ENCODE measurements at regions not wholly inside any gene's neighbourhood (a gene's known extent, or its start where the extent isn't known, plus 50 kb on each side); places are given as distances from the start of the nearest gene placed in this dataset.

DNA sequence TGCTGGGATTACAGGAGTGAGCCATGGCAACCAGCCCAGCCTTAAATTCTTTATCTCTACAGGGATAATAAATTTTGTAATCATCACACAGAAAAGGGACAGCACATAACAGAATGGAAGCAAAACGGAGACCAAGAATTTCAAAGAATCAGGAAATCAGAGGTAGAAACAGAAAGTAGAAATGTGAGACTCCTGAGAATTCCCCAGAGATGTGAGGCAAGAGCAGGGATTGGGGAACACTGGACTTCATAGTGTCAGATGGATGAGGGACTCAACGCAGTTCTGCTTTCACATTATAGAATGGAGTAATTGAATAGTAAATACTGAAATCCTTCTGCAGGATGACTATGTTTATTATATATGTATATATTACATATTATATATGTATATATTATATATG is 52.5 kb upstream of the MPP7 start:
- CTCF ChIA-PET = interaction anchor here (0.7 to 1.2 kb wide), 2 partner anchors 26 to 851 kb away, joined by 3 to 6 read pairs; partner anchors contain the start of gene RAB18
- Histone ChIP-seq H3K9me3 (ENCODE audit: control insufficient read depth, insufficient read depth, low read depth, low read length) (no peaks in the 10 kb centered on the region), H3K27ac (ENCODE audit: extremely low read depth, low read depth, low read length) (no peak overlapping the region), H3K4me3 (ENCODE audit: low read depth, low read length) (no peak overlapping the region), H3K36me3 (ENCODE audit: control insufficient read depth in 2 of 2, insufficient read depth in 1 of 2, low read length in 2 of 2) (no peaks in the 10 kb centered on the region), H3K4me1 (ENCODE audit: control insufficient read depth, insufficient read depth, low read length) (no peaks in the 10 kb centered on the region)
- TF ChIP-seq MZF1 (tag by site-specific recombination; IDR thresholded peaks at IDR 0.05; ENCODE audit: borderline replicate concordance) = 0 out of 2 replicates have a peak, but pooled peaks have one; percentile 21
- TF ChIP-seq, protein P1, sequence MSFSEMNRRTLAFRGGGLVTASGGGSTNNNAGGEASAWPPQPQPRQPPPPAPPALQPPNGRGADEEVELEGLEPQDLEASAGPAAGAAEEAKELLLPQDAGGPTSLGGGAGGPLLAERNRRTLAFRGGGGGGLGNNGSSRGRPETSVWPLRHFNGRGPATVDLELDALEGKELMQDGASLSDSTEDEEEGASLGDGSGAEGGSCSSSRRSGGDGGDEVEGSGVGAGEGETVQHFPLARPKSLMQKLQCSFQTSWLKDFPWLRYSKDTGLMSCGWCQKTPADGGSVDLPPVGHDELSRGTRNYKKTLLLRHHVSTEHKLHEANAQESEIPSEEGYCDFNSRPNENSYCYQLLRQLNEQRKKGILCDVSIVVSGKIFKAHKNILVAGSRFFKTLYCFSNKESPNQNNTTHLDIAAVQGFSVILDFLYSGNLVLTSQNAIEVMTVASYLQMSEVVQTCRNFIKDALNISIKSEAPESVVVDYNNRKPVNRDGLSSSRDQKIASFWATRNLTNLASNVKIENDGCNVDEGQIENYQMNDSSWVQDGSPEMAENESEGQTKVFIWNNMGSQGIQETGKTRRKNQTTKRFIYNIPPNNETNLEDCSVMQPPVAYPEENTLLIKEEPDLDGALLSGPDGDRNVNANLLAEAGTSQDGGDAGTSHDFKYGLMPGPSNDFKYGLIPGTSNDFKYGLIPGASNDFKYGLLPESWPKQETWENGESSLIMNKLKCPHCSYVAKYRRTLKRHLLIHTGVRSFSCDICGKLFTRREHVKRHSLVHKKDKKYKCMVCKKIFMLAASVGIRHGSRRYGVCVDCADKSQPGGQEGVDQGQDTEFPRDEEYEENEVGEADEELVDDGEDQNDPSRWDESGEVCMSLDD (tag by site-specific recombination; IDR thresholded peaks at IDR 0.05) = no peak
- POLR2A ChIA-PET = no interaction called here

DNA sequence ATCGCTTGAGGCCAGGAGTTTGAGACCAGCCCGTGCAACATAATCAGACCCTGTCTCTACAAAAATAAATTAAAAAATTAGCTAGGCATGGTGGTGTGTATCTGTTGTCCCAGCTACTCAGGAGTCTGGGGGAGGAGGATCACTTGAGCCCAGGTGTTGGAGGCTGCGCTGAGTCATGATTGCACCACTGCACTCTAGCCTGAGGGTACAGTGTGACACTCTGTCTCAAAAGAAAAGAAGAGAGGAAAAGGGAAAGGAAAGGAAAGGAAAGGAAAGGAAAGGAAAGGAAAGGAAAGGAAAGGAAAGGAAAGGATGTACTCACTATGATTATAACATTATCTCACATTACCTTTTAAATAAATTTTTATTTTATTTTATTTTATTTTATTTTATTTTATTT is 56.5 kb upstream of the MPP7 start:
- no peak overlapping the region for H3K27ac ChIP-seq (ENCODE audit: extremely low read depth, low read depth, low read length)
- ChIA-PET POLR2A (no interaction called here), CTCF (no interaction called here)
- no peak overlapping the region for H3K4me3 ChIP-seq (ENCODE audit: low read depth, low read length)
- no peak for TF ChIP-seq ZNF426 (tag by site-specific recombination; IDR thresholded peaks at IDR 0.05)
- no peak for TF ChIP-seq ZNF596 (tag by site-specific recombination; IDR thresholded peaks at IDR 0.05)
- TF ChIP-seq KLF1 (tag by site-specific recombination; IDR thresholded peaks at IDR 0.05) = no peak
- no peak for TF ChIP-seq ZNF174 (tag by site-specific recombination; IDR thresholded peaks at IDR 0.05)
- peak; percentile 98 for TF ChIP-seq PRDM1 (tag by site-specific recombination; IDR thresholded peaks at IDR 0.05)
- no peak for TF ChIP-seq KLF9 (tag by site-specific recombination; IDR thresholded peaks at IDR 0.05; ENCODE audit: low read depth)
- no peak for TF ChIP-seq ZNF114 (tag by site-specific recombination; IDR thresholded peaks at IDR 0.05)
- no peak for TF ChIP-seq ZNF585B (tag by site-specific recombination; IDR thresholded peaks at IDR 0.05)
- no peak for TF ChIP-seq ZNF624 (tag by site-specific recombination; IDR thresholded peaks at IDR 0.05)
- H3K9me3 ChIP-seq (ENCODE audit: control insufficient read depth, insufficient read depth, low read depth, low read length) = no peaks in the 10 kb centered on the region
- H3K4me1 ChIP-seq (ENCODE audit: control insufficient read depth, insufficient read depth, low read length) = no peaks in the 10 kb centered on the region
- no peaks in the 10 kb centered on the region for H3K36me3 ChIP-seq (ENCODE audit: control insufficient read depth in 2 of 2, insufficient read depth in 1 of 2, low read length in 2 of 2)

DNA sequence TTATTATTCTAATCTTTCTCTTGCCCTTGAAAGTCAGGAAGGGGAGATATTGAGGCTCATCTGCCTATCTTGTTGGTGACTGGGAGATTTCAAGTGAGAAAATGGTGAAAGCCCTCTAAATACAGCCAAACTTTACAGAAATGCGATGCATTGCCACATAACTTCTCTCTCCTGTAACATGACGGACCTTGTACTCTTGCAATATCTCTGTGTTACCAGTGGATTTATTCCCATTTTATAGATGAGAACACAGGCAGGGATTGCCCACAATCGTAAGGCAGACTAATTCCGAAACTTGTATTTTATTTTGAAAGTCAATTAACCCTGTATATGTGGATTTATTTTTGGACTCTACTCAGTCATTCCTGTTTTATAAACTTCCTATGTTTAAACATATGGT is 57.3 kb upstream of the MPP7 start:
- TF ChIP-seq HOXC10 (CRISPR knock-in tag; IDR thresholded peaks at IDR 0.05) (no peak), ZNF112 (tag by site-specific recombination; IDR thresholded peaks at IDR 0.05) (no peak), ZNF24 (tag by site-specific recombination; IDR thresholded peaks at IDR 0.05) (no peak), YY1 (tag by site-specific recombination; IDR thresholded peaks at IDR 0.05) (no peak), ZNF555 (tag by site-specific recombination; conservative IDR thresholded peaks at IDR 0.05) (no peak), ZNF785 (tag by site-specific recombination; IDR thresholded peaks at IDR 0.05) (no peak), ZNF585B (tag by site-specific recombination; IDR thresholded peaks at IDR 0.05) (no peak), ZNF266 (tag by site-specific recombination; IDR thresholded peaks at IDR 0.05; ENCODE audit: low read depth) (no peak), ZNF701 (tag by site-specific recombination; IDR thresholded peaks at IDR 0.05) (no peak), ZEB2 (tag by site-specific recombination; IDR thresholded peaks at IDR 0.05) (no peak), ZNF76 (tag by site-specific recombination; IDR thresholded peaks at IDR 0.05; ENCODE audit: borderline replicate concordance, low read depth) (no peak), ZNF175 (tag by site-specific recombination; IDR thresholded peaks at IDR 0.05) (no peak)
- TF ChIP-seq, protein P2, sequence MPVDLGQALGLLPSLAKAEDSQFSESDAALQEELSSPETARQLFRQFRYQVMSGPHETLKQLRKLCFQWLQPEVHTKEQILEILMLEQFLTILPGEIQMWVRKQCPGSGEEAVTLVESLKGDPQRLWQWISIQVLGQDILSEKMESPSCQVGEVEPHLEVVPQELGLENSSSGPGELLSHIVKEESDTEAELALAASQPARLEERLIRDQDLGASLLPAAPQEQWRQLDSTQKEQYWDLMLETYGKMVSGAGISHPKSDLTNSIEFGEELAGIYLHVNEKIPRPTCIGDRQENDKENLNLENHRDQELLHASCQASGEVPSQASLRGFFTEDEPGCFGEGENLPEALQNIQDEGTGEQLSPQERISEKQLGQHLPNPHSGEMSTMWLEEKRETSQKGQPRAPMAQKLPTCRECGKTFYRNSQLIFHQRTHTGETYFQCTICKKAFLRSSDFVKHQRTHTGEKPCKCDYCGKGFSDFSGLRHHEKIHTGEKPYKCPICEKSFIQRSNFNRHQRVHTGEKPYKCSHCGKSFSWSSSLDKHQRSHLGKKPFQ (tag by site-specific recombination; IDR thresholded peaks at IDR 0.05) = no peak
- TF ChIP-seq, protein P3, sequence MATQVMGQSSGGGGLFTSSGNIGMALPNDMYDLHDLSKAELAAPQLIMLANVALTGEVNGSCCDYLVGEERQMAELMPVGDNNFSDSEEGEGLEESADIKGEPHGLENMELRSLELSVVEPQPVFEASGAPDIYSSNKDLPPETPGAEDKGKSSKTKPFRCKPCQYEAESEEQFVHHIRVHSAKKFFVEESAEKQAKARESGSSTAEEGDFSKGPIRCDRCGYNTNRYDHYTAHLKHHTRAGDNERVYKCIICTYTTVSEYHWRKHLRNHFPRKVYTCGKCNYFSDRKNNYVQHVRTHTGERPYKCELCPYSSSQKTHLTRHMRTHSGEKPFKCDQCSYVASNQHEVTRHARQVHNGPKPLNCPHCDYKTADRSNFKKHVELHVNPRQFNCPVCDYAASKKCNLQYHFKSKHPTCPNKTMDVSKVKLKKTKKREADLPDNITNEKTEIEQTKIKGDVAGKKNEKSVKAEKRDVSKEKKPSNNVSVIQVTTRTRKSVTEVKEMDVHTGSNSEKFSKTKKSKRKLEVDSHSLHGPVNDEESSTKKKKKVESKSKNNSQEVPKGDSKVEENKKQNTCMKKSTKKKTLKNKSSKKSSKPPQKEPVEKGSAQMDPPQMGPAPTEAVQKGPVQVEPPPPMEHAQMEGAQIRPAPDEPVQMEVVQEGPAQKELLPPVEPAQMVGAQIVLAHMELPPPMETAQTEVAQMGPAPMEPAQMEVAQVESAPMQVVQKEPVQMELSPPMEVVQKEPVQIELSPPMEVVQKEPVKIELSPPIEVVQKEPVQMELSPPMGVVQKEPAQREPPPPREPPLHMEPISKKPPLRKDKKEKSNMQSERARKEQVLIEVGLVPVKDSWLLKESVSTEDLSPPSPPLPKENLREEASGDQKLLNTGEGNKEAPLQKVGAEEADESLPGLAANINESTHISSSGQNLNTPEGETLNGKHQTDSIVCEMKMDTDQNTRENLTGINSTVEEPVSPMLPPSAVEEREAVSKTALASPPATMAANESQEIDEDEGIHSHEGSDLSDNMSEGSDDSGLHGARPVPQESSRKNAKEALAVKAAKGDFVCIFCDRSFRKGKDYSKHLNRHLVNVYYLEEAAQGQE (tag by site-specific recombination; IDR thresholded peaks at IDR 0.05) = no peak
- CTCF ChIA-PET = no interaction called here

More for the DNA sequence above, 57.3 kb upstream of the MPP7 start:
- no peaks in the 10 kb centered on the region for H3K36me3 ChIP-seq (ENCODE audit: control insufficient read depth in 2 of 2, insufficient read depth in 1 of 2, low read length in 2 of 2)
- H3K9me3 ChIP-seq (ENCODE audit: control insufficient read depth, insufficient read depth, low read depth, low read length) = no peaks in the 10 kb centered on the region
- POLR2A ChIA-PET = no interaction called here
- H3K4me1 ChIP-seq (ENCODE audit: control insufficient read depth, insufficient read depth, low read length) = no peaks in the 10 kb centered on the region
- no peak overlapping the region for H3K27ac ChIP-seq (ENCODE audit: extremely low read depth, low read depth, low read length)
- H3K4me3 ChIP-seq (ENCODE audit: low read depth, low read length) = no peak overlapping the region

Measured in HEK293 (cell line).